Suprapubic skin (tissue), 3 donors: ENCODE measurements at regions not wholly inside any gene's neighbourhood (a gene's known extent, or its start where the extent isn't known, plus 50 kb on each side); places are given as distances from the start of the nearest gene placed in this dataset.

ENCODE experiments used
- POLR2A ChIP-seq, 2 donors: fragments of 450-650 bp; IDR thresholded peaks; one replicate each; pipeline ENCODE4 v1.6.1; 2017; ENCODE audit warnings: antibody characterized with exemption in 2 of 2, mild to moderate bottlenecking in 2 of 2, moderate library complexity in 2 of 2
- TF ChIP-seq, protein P1 (sequence below), 2 donors: fragments of 200-600 bp in 1 of 2; fragments of 450-650 bp in 1 of 2; sonication (generic) in 1 of 2; IDR thresholded peaks; one replicate each; pipeline ENCODE4 v1.5.1; 2016 to 2019; ENCODE audit warnings: antibody characterized with exemption in 2 of 2, mild to moderate bottlenecking in 1 of 2, moderate library complexity in 1 of 2

DNA sequence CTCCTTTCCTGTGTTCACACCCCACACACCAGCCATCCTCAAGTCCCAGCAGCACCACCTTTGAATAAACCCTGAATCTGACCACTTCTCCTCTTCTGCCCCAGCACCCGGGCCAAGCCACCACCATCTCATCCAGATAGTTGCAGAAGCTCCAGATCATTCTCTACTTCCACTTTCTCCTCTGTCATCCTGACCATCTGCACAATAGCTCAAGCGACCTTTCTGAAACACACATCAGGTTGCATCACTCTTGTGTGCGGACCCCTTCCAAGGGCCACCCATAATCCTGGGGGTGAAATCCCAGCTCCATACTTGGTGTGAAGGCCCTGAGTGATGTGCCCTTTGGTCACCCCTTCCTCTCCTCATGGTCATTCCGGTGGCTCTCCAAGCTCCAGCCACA, 187.4 kb upstream of the GALNT17 start:
- TF ChIP-seq POLR2A (IDR thresholded peaks at IDR 0.05) = no peak
- TF ChIP-seq, protein P1, sequence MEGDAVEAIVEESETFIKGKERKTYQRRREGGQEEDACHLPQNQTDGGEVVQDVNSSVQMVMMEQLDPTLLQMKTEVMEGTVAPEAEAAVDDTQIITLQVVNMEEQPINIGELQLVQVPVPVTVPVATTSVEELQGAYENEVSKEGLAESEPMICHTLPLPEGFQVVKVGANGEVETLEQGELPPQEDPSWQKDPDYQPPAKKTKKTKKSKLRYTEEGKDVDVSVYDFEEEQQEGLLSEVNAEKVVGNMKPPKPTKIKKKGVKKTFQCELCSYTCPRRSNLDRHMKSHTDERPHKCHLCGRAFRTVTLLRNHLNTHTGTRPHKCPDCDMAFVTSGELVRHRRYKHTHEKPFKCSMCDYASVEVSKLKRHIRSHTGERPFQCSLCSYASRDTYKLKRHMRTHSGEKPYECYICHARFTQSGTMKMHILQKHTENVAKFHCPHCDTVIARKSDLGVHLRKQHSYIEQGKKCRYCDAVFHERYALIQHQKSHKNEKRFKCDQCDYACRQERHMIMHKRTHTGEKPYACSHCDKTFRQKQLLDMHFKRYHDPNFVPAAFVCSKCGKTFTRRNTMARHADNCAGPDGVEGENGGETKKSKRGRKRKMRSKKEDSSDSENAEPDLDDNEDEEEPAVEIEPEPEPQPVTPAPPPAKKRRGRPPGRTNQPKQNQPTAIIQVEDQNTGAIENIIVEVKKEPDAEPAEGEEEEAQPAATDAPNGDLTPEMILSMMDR (IDR thresholded peaks at IDR 0.05) = no peak
